WI38 (cell line): ENCODE measurements at regions not wholly inside any gene's neighbourhood (a gene's known extent, or its start where the extent isn't known, plus 50 kb on each side); places are given as distances from the start of the nearest gene placed in this dataset.

Source experiments
- H3K4me3 ChIP-seq: 2 replicates; pipeline ENCODE4 v1.5.1; 2011; ENCODE audit warnings: low read depth, mild to moderate bottlenecking, control low read depth, low read length
- CTCF ChIP-seq: IDR thresholded peaks from 2 replicates; pipeline ENCODE4 v1.5.1; 2012; ENCODE audit warnings: low read depth, mild to moderate bottlenecking, control low read depth, low read length

- TF ChIP-seq CTCF, result no peak
- H3K4me3 ChIP-seq, result no peak overlapping the region
Observed at GRCh38 chr13:103844471-103844870, 778.3 kb upstream of the SLC10A2 start.

DNA sequence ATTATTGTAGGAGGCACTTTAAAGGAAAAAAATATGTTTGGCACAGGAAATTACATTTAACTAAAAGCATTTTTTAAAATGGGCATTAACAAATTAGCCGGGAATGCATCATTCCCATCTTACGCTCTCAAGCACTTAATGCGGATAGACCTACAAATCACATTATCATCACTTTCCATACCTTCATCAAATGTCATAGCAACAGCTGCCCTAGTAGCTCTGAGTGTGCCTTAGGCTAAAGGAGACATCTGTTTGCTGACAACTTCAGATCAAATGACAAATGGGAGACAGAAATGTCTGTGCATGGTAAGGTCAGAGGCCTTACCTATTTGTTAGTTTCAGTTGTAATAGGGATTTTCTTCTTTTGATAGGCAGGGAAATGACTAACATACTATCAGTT, 773.2 kb upstream of the SLC10A2 start:
- no peak overlapping the region for H3K4me3 ChIP-seq
- no peak for TF ChIP-seq CTCF

DNA sequence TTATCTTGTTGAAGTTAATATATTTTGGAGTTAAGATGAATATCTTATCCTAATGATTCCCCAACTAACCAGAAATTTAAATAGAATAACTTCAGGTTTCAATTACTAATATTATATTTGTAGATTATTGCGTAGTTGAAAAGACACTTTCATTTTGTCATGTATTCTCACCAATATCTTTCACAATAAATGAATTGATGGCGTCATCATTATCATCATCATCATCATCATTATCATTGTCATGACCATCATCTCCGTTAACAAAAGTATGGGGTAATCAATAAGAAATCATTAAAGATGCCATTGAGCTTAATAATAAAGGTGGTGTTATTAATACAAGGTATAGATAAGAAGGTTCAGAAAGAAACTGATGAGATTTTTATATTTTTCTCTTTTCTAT, 768.8 kb upstream of the SLC10A2 start:
- no peak overlapping the region for H3K4me3 ChIP-seq
- no peak for TF ChIP-seq CTCF

GRCh38 chr13:103833294-103833852, 767.2 kb upstream of the SLC10A2 start:
- TF ChIP-seq CTCF, result no peak
- H3K4me3 ChIP-seq, result no peak overlapping the region

DNA sequence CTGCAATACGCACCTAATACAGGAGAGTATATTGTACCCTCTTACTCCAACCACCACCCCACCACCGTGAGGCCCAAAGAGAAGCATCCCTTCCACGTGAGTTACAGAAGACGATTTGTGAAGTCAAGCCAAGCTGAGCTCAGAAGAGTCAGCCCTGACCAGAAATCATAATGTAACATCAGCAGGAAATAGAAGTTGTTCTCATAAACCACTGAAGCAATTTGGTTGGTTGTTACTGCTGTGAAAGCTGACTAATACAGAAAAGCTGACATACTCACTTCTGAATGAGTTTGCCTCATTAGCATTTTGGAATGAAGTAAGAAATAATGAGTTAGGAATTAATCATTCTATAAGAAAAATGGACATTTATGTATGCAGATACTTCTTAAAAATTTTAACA, 749.4 kb upstream of the SLC10A2 start:
- H3K4me3 ChIP-seq, result no peak overlapping the region
- no peak for TF ChIP-seq CTCF

GRCh38 chr13:103812971-103813370, 746.8 kb upstream of the SLC10A2 start:
- H3K4me3 ChIP-seq, result no peak overlapping the region
- no peak for TF ChIP-seq CTCF

DNA sequence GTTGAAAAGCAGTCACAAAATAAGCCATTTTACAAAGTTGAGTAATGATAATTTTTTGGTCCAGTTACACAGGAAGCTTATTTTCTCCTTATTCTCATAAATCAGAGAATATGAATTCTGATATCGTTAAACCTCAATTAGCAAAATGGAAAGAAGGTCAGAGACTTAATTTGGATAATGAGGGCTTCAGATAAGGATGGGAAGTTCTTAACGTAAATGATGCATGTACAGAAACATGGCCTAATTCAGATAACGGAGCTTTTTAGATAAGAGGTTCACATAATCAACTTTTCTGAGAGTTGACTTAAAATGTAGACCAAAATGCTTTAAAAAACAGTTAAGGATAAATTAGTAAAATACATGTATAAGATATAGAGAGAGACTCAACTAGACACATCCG, 746.3 kb upstream of the SLC10A2 start:
- TF ChIP-seq CTCF, result no peak
- H3K4me3 ChIP-seq, result no peak overlapping the region
